ENCODE measurements at regions not wholly inside any gene's neighbourhood (a gene's known extent, or its start where the extent isn't known, plus 50 kb on each side); places are given as distances from the start of the nearest gene placed in this dataset.

- TF ChIP-seq CTCF (IDR thresholded peaks at IDR 0.05) (no peak), EZH2 (IDR thresholded peaks at IDR 0.05; ENCODE audit: borderline replicate concordance, insufficient read depth, low read depth, low read length, poor library complexity, severe bottlenecking) (no peak)
Observed at GRCh38 chr7:145797507-145797906, 319.1 kb upstream of the CNTNAP2 start.
